ENCODE measurements at regions not wholly inside any gene's neighbourhood (a gene's known extent, or its start where the extent isn't known, plus 50 kb on each side); places are given as distances from the start of the nearest gene placed in this dataset.

GRCh38 chr5:8013948-8014710 is 145.2 kb downstream of the MTRR start:
- TF ChIP-seq ZFX (IDR thresholded peaks at IDR 0.05) (no peak), CTCF (conservative IDR thresholded peaks at IDR 0.05) (no peak)
- no peak overlapping the region for H3K27ac ChIP-seq

GRCh38 chr5:8019719-8020218 is 150.8 kb downstream of the MTRR start:
- no peak overlapping the region for H3K27ac ChIP-seq
- TF ChIP-seq CTCF (conservative IDR thresholded peaks at IDR 0.05) (no peak), ZFX (IDR thresholded peaks at IDR 0.05) (no peak)

GRCh38 chr5:8020861-8021514 is 152.0 kb downstream of the MTRR start:
- H3K27ac ChIP-seq: no peak overlapping the region
- TF ChIP-seq ZFX (IDR thresholded peaks at IDR 0.05): no peak
- TF ChIP-seq CTCF (conservative IDR thresholded peaks at IDR 0.05): no peak

GRCh38 chr5:8028243-8028642 is 159.3 kb downstream of the MTRR start:
- H3K27ac ChIP-seq: no peak overlapping the region
- TF ChIP-seq CTCF (conservative IDR thresholded peaks at IDR 0.05): no peak
- TF ChIP-seq ZFX (IDR thresholded peaks at IDR 0.05): no peak

- no peak overlapping the region for H3K27ac ChIP-seq
- TF ChIP-seq ZFX (IDR thresholded peaks at IDR 0.05): no peak
- no peak for TF ChIP-seq CTCF (conservative IDR thresholded peaks at IDR 0.05)
These were observed 164.3 kb downstream of the MTRR start for GRCh38 chr5:8033261-8033660.

GRCh38 chr5:8034852-8035251 is 165.9 kb downstream of the MTRR start:
- TF ChIP-seq ZFX (IDR thresholded peaks at IDR 0.05): no peak
- TF ChIP-seq CTCF (conservative IDR thresholded peaks at IDR 0.05): no peak

GRCh38 chr5:8048920-8049319 is 180.0 kb downstream of the MTRR start:
- TF ChIP-seq ZFX (IDR thresholded peaks at IDR 0.05) (no peak), CTCF (conservative IDR thresholded peaks at IDR 0.05) (no peak)
- no peak overlapping the region for H3K27ac ChIP-seq

More at GRCh38 chr5:8034852-8035251, 165.9 kb downstream of the MTRR start:
- H3K27ac ChIP-seq: no peak overlapping the region

Measured in C4-2B (cell line).